Stimulated activated CD8-positive, alpha-beta memory T cell treated with anti-CD3 and anti-CD28 coated beads, Interleukin-7, amount 100 ng/mL, for 48 hours (primary cell): ENCODE measurements at regions not wholly inside any gene's neighbourhood (a gene's known extent, or its start where the extent isn't known, plus 50 kb on each side); places are given as distances from the start of the nearest gene placed in this dataset.
"Not testable (repeated sequence)": the region's sequence is repeated elsewhere in the genome, so short reads cannot be mapped to it uniquely, and the experiment has no call there.

Source experiments
- DNase-seq, 2 donors: peaks; one replicate each; pipeline ENCODE4 v3.0.0-alpha.2; 2020; ENCODE audit warnings: low read depth in 1 of 2; ENCODE audit errors: extremely low read depth in 1 of 2

DNA sequence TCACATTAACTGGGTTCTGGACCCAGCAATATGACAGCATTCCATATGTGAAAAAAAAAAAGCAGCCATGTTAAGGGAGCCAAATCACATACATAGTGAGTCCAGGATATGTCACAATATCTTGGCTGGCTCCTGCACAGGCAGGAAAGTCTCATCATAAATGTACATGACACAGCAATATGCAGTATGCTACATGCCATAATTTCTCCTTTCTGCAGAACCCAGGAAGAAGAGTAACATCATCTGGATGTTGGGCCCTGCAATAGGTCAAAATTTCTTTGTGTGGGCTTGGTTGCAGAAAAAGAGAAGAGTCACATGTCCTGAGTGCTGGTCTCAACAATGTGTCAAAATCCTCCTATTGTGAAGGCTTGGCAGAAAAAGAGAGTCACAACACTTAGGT lies 902.8 kb upstream of the AMELY start:
- DNase-seq: no peak

DNA sequence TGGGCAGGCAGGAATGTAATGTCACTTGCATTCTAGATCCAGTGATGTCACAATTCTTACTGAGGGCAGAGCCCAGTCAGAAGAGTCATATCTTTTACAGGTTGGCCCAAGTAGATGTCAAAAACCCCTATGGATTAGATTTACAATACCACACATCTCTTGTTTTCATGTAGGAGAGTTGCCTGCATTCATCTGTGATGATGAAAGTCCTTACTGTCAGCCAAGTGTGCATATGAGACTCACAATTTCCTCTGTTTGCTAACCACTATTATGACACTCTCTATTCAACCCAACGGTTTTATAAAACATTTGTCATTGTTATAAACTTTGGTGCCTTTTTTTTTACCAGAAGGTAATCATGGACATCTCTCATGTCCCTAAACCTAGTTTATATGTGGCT lies 898.8 kb upstream of the AMELY start:
- no peak for DNase-seq

DNA sequence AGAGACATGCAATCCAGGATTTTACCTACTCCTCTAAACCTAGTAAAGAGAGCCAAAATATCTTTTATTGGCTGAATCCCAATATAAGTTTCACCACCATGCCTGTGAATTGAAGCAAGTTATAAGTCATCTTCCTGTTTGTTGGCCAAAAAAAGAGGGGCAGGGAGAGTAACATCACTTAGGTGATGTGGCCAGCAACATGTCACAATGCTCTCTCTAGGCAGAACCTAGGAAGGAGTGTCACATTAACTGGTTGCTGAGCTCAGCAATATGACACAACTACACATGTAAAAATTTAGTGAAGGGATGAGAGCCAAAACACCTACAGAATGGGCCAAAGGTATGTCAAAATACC lies 895.9 kb upstream of the AMELY start:
- DNase-seq: no peak

GRCh38 chrY:7806592-7807515 lies 895.3 kb upstream of the AMELY start:
- DNase-seq: no peak

GRCh38 chrY:7805624-7806023 lies 894.1 kb upstream of the AMELY start:
- DNase-seq: no peak

DNA sequence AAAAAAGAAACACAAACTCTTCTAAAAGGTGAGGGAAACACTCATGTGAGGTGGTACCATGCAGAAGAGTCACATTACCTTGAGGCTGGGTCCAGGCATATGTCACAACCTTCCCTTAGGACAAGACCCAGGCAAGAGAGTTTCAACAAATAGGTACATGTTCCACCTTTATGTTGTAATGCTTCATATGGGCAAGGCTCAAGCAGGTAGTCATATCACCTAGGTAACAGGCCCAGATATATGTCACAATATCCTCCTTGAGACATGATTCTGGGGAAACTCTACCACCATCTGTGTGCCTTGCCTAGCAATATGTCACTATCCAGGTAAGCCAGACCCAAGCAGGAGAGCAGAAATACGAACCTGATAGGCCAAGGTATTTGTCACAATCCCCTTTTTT lies 892.2 kb upstream of the AMELY start:
- no peak for DNase-seq

- no peak for DNase-seq
Measured at GRCh38 chrY:7796128-7796527, 884.6 kb upstream of the AMELY start.

DNA sequence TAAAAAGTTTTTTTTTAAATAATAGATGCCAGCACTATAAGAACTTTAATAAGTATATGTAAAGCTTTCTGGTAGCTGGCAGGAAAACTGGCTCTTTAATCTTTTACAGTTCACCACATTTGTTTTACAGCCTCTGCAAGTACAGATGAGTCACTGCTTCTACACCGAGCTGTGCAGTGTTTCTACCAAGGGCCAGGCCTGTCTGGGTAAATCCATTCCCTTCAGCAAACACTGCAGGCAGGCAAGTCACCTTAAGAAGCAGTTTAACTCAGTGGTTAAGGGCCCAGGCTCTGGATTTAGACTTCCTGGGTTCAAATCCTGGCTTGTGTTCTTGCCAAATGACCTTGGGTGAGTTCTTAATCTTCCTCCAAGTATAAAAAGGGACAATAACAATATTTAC lies 882.9 kb upstream of the AMELY start:
- no peak for DNase-seq

DNA sequence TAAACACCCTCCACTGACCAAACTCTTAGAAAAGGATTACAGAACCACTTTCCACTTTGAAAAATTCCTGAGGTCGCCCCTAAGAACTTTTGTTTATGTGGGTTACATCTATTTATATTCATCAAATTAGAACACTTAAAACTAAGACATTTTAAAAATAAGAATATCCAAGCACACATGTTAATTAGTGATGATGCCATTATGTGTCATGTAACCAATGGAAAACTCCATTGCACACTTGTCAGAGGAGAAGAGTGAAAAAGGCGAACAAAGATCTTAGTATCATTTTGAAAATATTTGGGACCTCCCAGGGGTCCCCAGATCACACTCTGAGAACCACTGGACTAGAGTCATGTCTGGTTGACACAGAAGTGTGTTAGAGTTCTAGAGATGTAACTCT lies 882.4 kb upstream of the AMELY start:
- DNase-seq: no peak

- DNase-seq: no peak
Measured at GRCh38 chrY:7792431-7792830, 880.9 kb upstream of the AMELY start.

GRCh38 chrY:7781501-7781900 lies 869.9 kb upstream of the AMELY start:
- no peak for DNase-seq

GRCh38 chrY:7775436-7775835 lies 863.9 kb upstream of the AMELY start:
- DNase-seq: not testable (repeated sequence)

GRCh38 chrY:7771771-7772170 lies 860.2 kb upstream of the AMELY start:
- no peak for DNase-seq

- no peak for DNase-seq
Measured at GRCh38 chrY:7769790-7770375, 858.3 kb upstream of the AMELY start.

DNA sequence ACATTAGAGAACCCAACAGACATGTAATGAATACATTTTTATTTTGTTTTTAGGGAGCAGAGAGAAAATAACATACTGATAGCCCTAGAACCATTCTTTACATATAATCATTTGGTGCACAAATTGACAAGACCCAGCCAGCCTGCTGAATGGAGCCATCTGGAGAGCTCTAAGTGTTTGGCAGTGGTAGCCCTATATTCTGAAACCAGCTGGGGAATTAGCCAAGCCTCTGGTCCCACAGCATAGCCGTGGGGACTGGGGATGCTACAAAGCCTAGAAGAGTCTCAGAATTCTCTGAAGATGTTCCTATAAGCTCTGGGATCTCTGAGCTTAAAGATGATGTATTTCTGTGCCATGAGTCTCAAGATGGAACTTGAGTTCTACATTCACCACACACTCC lies 857.3 kb upstream of the AMELY start:
- no peak for DNase-seq

DNA sequence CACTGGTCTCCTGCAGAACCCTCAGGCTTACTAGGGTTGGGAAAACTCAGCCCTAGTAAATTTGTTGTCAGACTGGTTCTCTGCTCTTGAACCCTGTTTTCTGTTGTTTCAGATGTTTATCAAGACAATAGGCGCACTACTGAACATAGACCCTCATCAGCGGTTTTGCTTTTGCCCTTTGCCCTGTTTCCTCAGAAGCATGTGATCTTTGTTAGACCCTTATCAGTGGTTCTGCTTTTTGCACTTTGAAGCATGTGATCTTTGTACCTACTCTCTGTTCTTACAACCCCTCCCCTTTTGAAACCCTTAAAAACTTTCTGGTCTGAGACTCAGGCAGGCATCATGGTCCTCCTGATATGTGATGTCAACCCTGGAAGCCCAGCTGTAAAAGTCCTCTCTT lies 842.2 kb upstream of the AMELY start:
- DNase-seq: no peak

GRCh38 chrY:7746781-7747180 lies 835.2 kb upstream of the AMELY start:
- DNase-seq: no peak

DNA sequence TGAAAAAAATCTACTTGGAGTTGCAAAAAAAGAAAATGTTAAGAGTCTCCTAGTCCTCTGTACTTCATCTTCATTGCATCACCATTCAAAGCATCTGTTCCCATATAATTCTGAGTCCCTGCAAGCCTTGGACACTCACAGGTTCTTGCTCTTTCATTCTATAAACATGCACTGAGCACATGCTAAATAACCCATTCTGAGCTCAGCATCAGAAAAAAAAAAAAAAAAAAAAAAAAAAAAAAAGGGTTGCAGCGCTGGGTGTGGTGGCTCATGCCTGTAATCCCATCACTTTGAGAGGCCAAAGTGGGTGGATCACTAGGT lies 834.0 kb upstream of the AMELY start:
- DNase-seq: no peak

DNA sequence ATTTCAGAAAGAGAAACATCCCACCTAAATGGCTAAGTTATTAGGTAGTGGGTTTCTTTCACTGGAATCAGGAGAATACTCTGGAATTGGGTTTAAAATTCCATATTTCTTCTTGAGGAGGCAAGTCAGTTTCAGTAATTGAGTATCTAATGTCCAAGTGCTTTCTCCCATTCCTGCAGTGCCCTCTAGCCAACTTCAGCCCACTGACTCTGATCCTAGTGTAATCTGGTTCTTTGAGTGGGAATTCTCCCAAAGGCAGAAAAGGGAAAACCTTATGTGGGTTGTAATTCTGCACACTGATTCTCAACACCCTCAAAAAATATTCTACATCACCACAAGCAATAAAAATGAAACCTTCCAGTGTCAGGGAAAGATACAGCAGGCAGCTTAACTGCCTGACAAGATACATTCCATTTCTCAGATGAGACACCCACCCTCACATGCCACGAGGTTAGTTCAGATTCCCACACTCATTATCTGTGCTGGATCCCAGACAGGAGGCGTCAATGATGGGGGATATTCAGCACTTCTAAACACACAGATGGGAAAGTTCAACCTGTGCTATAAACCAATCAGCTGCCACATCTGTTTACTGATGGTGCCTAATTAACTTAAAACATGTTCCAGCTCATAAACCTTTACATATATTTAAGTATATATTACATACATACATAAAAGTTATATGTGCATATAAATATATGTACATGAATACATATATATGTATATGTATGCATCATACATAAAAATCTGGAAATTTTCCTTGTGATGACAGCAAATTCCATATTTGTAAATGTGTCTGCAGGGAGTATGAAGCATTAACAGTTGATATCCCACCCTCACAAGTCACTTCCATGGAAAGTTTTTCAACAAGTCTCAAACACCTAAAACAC lies 833.4 kb upstream of the AMELY start:
- DNase-seq: no peak

GRCh38 chrY:7736847-7737365 lies 825.4 kb upstream of the AMELY start:
- DNase-seq: no peak

DNA sequence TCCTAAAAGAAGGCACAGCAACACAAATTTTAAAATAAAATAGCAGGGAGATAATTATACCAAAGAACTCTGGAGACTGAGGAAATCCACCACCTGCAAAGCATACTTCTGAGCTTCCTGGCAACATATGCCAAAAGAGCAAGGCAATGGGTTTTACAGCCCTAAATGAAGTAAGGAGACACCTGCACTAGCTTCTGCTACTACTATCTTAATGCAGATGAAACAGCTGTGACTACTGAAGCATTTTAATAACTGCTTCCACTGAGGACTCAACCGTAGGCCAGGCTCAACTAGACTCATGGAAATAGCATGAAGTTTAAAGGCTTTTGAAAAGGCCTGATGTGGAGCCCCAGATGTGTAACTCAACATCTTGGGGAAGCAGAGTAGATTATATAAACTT lies 820.1 kb upstream of the AMELY start:
- DNase-seq: no peak

DNA sequence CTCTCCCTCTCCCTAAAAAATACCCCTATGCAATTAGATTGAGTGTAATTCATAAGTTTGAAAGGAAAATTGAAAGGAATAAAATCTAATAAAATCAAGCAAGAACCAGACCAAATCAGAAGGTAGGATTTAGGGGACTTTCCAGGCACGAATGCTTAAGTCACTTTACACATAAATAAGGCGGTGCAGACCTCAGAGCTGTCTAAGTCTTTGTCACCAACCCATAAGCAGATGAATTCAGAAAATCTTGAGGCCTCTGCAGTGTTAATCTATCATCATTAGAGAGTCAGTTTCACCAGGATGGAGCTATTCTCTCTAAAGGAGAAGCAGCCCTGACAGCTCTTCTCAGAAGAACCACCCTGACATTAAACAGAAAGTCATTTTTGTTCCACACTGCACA lies 819.1 kb upstream of the AMELY start:
- DNase-seq: no peak
